ENCODE measurements at regions not wholly inside any gene's neighbourhood (a gene's known extent, or its start where the extent isn't known, plus 50 kb on each side); places are given as distances from the start of the nearest gene placed in this dataset.

- no peak for FAIRE-seq
These were observed 1098.1 kb upstream of the NCAM2 start for GRCh38 chr21:19900149-19900548.

- no peak for FAIRE-seq
These were observed 1089.8 kb upstream of the NCAM2 start for GRCh38 chr21:19908390-19908789.

- FAIRE-seq, result no peak
These were observed 1084.2 kb upstream of the NCAM2 start for GRCh38 chr21:19914028-19914427.

GRCh38 chr21:19921211-19921610, 1077.0 kb upstream of the NCAM2 start:
- no peak for FAIRE-seq

GRCh38 chr21:19922122-19922521, 1076.1 kb upstream of the NCAM2 start:
- FAIRE-seq, result no peak

- no peak for FAIRE-seq
These were observed 1062.7 kb upstream of the NCAM2 start for GRCh38 chr21:19935467-19935866.

- no peak for FAIRE-seq
These were observed 1060.6 kb upstream of the NCAM2 start for GRCh38 chr21:19937619-19938018.

GRCh38 chr21:19941626-19942025, 1056.6 kb upstream of the NCAM2 start:
- FAIRE-seq, result no peak

GRCh38 chr21:19950347-19950746, 1047.9 kb upstream of the NCAM2 start:
- FAIRE-seq, result no peak

GRCh38 chr21:19969156-19969555, 1029.1 kb upstream of the NCAM2 start:
- no peak for FAIRE-seq

- FAIRE-seq, result no peak
These were observed 1016.3 kb upstream of the NCAM2 start for GRCh38 chr21:19981938-19982337.

- FAIRE-seq, result no peak
These were observed 1011.8 kb upstream of the NCAM2 start for GRCh38 chr21:19986396-19986795.

- FAIRE-seq, result no peak
These were observed 1010.5 kb upstream of the NCAM2 start for GRCh38 chr21:19987671-19988070.

GRCh38 chr21:19992540-19992939, 1005.7 kb upstream of the NCAM2 start:
- FAIRE-seq, result no peak

GRCh38 chr21:19993268-19993667, 1004.9 kb upstream of the NCAM2 start:
- FAIRE-seq, result no peak

- no peak for FAIRE-seq
These were observed 1003.0 kb upstream of the NCAM2 start for GRCh38 chr21:19995253-19995652.

- FAIRE-seq, result no peak
These were observed 999.8 kb upstream of the NCAM2 start for GRCh38 chr21:19998453-19998852.

- FAIRE-seq, result no peak
These were observed 998.6 kb upstream of the NCAM2 start for GRCh38 chr21:19999369-20000272.

- no peak for FAIRE-seq
These were observed 993.8 kb upstream of the NCAM2 start for GRCh38 chr21:20004367-20004766.

GRCh38 chr21:20010691-20011200, 987.5 kb upstream of the NCAM2 start:
- FAIRE-seq, result no peak

GRCh38 chr21:20013851-20014250, 984.4 kb upstream of the NCAM2 start:
- FAIRE-seq, result no peak

- FAIRE-seq, result no peak
These were observed 981.7 kb upstream of the NCAM2 start for GRCh38 chr21:20016435-20017005.

- FAIRE-seq, result no peak
These were observed 978.2 kb upstream of the NCAM2 start for GRCh38 chr21:20020026-20020425.

GRCh38 chr21:20023193-20023592, 975.0 kb upstream of the NCAM2 start:
- FAIRE-seq, result no peak

Data from islet of Langerhans (tissue), 1 donor.